Endothelial cell of hepatic sinusoid (primary cell): ENCODE measurements at regions not wholly inside any gene's neighbourhood (a gene's known extent, or its start where the extent isn't known, plus 50 kb on each side); places are given as distances from the start of the nearest gene placed in this dataset.

ENCODE experiments used
- in situ Hi-C: cut with HindIII; loops from 2 replicates; pipeline ENCODE4 v1.10.0; 2017; ENCODE audit warnings: low sequenced_read_pairs

DNA sequence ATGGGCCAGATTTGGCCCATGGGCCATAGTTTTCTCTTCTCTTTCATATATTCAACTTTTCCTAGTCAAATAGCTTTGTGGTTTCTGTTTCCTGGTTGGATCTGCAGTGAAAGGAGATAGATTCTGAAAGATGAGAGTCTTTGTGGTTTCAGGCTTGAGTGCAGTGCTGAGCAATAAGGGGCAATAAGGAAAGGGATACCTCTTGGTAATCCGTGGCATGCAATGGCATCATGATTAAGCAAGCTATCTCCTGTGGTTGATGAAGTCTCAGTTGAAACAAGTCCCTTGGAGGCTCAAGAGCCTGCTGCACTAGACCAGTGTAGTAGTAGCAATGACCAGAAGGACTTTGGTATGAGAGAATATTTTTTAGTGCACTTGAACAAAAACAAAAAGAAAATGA lies 187.7 kb upstream of the CNTNAP2 start:
- in situ Hi-C loops, result no loop called here

DNA sequence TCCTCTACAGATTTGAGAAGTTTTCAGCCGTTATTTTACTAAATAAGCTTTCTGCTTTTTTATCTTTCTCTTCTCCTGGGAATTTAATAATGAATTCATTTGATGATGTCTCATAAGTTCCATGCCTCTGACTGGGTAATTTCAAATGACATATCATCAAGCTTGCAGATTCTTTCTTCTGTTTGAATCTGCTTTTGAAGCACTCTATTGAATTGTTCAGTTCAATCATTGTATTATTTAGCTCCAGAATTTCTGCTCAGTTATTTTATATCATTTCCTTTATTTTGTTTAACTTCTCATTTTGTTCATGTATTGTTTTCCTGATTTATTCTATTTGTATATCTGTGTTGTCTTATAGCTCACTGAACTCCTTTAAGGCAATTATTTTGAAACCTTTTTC lies 196.9 kb upstream of the CNTNAP2 start:
- in situ Hi-C loops, result no loop called here

DNA sequence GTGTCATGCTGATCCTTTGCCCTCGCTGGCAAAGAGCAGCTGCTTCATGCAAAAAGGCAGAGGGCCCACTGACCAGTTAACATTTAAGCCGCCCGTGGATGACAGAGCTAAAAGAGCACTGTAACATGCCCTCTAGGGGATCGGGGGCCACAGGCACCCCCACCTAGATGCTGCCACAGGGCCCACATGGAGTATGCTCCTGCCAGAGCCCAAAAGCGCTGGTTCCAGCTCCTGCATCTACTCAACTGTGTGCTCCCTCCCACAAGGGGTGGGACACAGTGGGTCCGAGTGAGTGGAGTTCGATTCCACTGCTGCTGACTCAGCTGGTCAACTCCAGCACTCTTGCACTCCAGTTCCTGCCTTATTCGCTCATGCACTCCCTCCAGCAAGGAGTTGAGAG lies 199.8 kb upstream of the CNTNAP2 start:
- in situ Hi-C loops, result no loop called here

DNA sequence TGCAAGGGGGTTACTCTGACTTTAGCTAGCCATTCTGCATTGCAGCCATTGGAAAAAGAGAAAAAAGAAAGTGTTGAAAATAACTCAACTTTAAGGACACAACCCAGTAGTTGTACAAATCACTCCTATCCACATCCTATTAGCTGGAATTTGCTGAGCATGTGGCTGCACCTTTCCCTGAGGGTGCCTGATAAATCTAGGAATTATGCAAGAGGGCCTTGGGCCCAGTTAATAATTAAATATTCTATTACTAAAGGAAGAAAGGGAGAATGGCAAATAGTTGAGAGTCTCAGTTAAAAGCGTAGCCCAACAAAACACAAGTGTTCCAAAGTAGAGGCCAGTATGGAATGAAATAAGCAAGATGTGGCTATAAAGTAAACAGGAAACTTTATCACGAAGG lies 200.9 kb upstream of the CNTNAP2 start:
- in situ Hi-C loops, result no loop called here

DNA sequence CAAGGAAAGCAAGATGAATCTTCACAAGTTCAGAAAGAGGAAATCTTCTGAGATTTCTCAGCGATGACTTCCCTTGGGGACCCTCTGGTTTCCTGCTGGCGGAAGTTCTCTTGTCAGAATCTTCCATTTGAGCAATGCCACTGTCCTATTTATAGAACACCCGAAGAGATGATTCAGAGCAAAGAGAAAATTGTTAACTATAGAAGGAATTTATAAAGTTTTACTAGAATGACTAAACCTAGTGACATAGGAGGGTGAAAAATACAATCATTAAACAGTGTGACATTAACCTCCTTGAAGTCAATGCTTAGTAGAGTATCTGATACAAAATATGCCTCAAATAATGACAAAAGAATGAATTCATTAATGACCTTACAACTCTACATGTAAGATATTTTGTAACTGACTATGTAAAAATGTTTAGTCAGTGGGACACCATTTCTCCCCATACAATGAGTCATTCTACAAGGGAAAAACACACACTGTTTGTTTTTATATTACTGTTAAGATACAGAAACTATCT lies 206.5 kb upstream of the CNTNAP2 start:
- in situ Hi-C loops, result no loop called here

DNA sequence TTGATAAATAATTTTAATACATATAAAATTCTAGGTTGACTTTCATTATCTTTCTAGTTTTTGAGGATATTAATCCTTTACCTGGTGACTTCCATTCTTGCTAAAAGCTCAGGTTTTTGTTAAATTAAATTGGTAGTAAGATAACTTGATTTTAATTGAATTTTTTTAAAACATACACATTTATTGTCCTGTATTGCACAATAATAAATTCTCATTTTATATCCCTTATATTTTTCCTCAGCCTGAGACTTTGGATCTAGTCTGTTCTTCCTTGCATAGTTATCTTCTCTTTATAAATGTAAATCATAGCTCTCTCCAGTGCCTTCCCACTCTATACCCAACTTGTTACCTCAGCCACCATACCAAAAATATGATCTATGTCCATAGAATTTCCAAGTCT lies 212.9 kb upstream of the CNTNAP2 start:
- in situ Hi-C loops, result no loop called here

DNA sequence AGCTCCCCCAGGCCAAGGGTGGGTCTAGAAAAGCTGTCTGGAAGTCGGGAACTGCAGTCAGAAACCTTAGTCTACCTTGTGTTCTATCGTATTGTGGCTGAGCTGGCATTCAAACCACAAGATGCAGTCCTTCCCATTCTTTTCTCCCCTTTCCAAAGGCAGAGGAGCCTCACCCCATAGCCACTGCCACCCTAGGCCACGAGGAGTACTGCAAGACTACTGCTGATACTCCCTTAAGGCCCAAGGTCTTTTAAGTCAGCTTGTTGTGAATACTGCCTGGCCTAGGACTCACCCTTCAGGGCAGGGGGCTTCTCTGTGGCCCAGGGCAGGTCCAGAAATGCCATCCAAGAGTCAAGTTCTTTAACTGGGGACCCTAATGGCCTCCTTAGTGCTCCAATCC lies 214.5 kb upstream of the CNTNAP2 start:
- in situ Hi-C loops, result no loop called here

DNA sequence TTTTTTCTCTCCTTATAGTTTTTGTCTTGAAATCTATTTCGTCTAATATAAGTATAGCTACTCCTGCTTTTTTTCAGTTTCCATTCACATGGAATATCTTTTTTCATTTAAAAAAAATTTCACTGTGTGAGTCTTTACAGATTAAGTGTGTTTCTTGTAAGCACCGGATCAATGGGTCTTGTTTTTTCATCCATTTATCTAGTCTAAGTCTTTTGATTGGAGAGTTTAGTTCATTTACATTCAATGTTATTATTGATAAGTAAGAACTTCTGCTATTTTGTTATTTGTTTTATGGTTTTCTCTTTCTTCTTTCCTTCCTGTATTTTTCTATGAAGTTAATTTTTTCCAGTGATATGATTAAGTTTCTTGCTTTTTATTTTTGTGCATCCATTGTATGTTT lies 216.7 kb upstream of the CNTNAP2 start:
- in situ Hi-C loops, result no loop called here

DNA sequence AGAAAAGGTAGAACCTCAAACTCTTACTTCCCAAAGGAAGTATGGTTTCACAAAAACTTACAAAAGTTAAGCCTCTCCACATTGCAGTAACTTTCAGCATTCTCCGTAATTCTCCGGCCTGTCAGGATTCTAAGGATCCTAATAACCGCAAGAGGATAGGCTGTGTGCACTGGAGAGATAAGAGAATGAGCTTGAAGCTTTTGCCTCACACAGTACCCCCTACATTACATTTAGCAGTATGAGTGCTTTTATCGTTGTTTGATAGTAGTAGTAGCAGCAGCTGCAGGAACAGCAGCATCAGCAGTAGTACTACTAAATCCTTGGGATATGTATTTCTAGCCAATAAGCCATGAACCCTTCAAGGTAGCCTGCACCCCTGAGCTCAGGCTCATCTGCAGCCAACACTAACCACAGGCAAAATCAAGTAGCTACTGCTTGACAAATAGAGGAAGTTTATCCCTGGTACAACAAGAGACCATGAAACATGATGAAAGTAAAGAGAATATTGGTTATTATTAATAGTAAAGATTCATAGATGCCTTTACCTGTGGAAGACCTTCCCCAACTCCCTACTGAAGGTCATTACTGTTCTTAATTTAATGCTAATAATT lies 222.6 kb upstream of the CNTNAP2 start:
- in situ Hi-C loops, result no loop called here

DNA sequence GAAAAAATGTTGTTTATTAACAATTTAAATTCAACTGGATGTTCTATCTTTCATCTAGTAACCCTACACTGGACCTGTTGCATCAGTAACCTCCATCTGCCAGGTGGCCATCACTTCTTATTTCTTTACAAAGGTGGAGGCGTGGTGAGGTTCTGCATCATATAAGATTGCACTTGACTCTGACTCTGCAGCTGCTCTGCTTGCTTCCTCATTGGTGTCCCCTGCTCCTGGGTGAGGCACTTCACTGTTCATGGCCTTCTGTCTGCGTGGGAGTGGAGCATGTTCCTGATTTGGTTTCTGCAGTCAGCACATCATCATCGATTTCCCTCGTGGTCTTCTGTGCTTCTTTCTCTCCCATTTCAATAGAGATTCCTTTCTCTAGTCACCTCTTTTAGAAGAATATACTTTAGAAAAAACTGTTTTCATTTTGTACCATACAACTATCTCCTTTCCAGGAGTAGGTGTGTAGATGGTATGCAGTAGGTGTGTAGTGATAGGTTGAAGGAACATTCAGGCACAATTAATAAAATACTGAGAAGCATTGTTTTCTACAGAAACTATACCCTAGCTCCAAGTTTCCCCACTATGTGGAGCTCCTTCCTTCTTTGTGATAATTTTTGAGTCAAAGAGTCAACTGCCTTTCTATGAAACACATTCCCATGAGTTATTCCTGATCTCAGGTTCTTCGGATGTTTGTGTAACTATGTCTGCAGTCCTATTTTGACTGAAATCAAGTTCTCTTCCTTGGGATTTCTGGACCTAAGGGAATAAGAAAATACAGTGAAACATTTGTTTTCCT lies 231.7 kb upstream of the CNTNAP2 start:
- in situ Hi-C loops, result no loop called here

DNA sequence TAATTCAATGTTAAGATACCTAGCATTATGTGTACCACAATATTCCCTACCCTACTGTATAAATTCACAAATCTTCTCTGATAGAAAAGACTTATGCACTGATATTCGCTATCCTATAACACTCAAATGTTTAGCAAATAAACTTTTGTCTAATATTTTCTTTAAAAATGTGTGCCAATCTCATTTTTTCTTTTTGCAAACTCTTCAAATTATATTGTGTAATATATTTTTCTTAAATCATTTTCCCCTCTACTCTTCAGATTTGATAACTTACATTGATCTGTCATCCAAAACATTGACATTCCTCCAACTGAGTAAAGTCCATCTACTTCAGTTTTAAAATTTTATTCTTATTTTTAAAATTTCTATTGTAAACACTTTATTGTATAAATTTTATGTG lies 240.2 kb upstream of the CNTNAP2 start:
- in situ Hi-C loops, result no loop called here

DNA sequence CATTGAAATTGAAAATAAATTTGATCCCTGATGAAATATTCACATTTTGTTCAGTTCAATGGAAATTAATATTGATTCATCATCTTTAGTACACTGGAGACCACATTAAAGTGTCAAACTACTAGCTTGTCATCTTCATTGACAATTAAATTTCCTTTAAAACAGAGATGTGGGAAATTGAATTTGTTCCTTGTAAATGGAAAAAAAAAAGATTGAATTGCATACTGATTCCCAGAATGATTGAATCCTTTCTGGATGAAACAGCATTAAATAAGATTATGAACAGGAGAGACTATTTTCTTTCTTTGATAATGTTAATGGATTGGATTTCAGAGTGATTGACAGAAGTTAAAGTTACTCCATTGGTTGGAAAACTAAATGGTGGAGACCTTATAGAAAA lies 241.3 kb upstream of the CNTNAP2 start:
- in situ Hi-C loops, result no loop called here

DNA sequence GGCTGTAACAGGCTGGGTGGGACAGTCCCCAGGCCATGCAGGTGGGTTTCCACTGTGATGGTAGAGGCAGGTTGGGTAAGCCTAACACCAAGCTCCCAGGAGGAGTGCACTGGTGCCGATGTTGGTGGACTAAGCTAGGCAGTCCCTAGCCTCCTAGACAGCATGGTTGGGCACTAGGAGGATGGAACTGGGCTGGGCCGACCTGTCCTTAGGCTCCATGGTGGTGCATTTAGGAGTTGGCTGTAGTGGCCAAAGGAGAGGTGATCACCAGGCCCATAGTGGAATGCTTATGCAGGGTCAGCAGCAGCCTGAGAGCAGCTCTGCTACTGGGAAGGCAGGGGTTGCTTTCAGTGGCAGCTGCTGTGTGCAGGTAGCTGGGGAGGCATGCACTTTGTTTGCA lies 247.7 kb upstream of the CNTNAP2 start:
- in situ Hi-C loops, result no loop called here

DNA sequence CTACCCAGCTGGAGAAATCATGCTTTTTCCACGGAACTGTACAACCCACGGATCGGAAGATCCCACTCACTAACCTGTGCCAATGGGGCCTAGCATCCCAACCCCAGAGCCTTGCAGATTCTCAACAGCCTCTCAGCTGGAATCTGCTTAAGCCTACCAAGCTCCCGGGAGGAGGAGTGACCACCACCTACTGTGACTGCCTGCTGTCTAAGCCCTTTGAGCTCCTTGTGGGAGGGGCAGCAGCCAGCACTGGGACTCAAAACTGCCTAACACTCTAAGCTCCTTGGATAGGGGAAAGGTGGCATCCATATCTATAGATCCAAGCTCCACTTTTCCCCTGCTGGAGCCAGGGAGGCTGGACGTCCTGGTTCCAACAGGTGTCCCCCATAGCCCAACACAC lies 254.4 kb upstream of the CNTNAP2 start:
- in situ Hi-C loops, result no loop called here

DNA sequence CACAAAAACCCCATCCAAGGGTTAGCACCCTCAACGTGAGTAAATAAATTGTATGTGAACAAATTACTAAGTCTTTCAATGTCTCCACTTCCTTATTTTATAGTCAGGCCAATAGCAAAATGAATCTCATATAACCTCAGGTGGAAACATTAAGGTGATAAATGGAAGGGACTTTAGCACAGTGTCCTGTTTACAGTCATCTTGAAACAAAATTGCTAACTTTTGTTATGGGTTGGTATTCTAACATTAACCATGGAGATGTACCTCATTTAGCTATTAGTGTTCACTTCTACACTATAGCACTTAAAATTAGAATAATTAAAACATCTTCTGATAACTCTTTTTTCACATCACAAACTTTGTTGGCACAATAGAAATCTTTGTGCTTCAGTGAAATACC lies 255.8 kb upstream of the CNTNAP2 start:
- in situ Hi-C loops, result no loop called here

DNA sequence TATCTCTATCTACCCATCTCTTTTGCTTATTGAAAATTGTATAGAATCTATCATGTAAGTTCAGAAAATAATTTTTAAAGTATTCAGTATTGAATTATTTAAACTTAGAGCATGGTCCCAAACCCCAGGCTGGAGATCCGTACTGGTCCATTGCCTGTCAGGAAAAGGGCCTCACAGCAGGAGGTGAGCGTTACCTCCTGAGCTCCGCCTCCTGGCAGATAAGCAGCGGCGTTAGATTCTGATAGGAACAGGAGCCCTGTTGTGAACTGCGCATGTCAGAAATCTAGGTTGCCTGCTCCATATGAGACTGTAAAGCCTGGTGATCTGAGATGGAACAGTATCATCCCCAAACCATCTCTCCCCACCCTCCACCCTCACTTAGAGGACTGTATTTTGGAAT lies 266.0 kb upstream of the CNTNAP2 start:
- in situ Hi-C loops, result no loop called here

DNA sequence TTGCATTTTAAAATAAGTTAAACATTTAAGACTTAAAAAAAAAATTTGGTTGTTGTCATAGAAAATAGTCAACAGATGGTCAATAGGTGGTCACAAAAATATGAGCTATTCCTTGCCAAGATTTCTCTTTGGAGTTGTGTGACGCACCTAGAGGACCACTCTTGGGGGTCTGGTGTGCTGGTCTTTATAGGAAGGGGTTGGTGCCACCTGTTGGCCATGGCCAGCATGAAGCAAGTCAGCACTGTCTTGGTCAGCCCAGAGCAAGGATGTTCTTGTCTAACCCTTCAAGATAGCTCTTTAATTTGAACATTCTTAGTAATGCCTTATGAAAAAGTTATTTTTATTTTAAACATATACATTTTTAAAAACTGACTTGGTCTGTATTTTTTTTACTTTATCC lies 267.9 kb upstream of the CNTNAP2 start:
- in situ Hi-C loops, result no loop called here

DNA sequence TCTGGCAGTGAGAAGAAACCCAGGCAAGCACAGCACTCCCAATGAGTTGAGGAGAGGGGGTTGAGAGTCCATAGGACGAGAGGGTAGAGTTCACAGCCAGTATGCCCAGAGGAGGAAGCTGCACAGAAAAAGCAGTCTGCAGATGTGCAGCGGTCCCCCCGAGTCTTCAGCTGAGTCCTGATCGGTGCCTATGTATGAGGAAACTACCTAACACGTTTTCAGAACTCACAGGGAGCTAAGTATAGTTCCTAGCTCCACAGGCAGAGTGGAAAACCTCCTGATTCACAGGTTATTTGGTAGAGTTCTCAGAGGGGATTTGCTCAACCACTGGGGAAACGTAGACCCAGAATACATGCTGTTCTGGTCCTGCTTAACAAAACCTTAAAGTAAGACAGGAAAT lies 271.3 kb upstream of the CNTNAP2 start:
- in situ Hi-C loops, result no loop called here

DNA sequence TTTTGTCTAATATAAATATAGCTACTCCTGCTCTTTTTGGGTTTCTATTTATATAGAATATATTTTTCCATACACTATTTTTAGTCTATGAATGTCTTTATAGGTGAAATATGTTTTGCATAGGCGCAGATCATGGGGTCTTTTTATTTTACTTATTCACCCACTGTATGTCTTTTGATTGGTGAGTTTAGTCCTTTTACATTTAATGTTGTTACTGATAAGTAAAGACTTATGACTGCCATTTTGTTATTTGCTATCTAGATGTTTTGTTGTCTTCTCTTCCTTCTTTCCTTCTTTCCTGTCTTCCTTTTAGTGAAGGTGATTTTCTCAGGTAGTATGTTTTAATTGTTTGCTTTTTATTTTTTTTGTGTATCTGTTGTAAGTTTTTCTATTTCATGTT lies 276.8 kb upstream of the CNTNAP2 start:
- in situ Hi-C loops, result no loop called here

DNA sequence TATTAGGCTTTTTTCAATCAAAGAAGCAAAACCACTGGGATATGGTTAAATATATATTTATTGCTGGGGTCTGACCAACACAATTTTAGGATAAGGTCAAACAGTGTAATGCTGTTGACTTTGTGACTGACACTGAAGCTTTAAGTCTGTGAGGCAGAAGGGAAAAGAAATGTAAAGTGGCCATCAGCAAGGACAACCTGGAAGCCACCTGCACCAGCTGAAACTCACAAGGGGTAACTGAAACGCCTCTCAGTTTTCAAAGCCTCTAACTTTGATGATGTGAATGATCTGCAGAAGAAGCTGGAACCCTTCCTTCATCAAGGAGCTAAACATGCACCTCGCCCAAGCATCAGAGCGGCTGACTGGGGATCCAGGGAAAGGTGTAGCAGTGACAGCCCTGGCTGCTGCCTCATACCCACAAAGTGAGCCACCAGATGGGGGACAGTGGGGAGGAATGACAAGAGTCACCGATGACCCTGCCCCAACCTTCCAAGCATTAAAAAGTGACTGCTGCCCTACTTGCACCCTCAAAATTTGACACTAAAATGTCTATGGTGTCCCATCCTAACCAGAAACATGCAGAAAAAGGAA lies 284.9 kb upstream of the CNTNAP2 start:
- in situ Hi-C loops, result no loop called here

DNA sequence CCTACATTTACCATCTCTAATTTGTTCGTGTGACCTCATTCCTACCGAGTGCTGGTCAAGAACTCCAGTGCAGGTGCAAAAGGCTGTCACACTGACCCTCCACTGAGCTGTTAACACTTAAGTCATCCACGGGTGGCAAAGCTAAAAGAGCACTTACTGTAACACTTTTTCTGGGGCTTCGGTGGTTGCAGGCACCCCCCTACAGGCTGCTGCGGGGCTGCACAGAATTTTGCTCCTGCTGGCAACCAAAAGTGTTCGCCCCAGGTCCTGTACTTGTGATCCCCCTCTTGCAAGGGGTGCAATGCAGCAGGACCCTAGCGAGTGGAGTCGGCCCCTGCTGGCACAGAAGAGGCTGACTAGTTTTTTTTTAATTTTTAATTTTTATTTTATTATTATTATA lies 298.9 kb upstream of the CNTNAP2 start:
- in situ Hi-C loops, result no loop called here

DNA sequence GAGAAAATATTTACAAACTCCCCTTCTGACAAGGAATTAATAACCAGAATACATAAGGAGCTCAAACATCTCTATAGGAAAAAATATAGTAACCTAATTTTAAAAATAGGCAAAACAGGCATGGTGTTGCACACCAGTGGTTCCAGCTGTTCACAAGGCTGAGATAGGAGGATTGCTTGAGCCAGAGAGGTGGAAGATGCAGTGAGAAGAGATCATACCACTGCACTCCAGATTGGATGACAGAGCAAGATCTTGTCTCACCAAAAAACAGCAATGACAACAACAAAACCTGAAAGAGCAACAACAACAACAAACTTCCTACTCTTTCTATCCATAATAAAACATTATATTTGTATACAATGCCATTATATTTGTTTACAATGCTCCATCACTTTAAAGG lies 304.4 kb upstream of the CNTNAP2 start:
- in situ Hi-C loops, result no loop called here
